NB4 (cell line): ENCODE measurements at regions not wholly inside any gene's neighbourhood (a gene's known extent, or its start where the extent isn't known, plus 50 kb on each side); places are given as distances from the start of the nearest gene placed in this dataset.

Experiments used
- DNase-seq: peaks from one replicate; pipeline ENCODE4 v3.0.0; 2010; ENCODE audit warnings: low read depth
- H3K4me3 ChIP-seq: one replicate; pipeline ENCODE4 v1.5.1; 2011; ENCODE audit warnings: mild to moderate bottlenecking, low read depth, low read length, moderate library complexity
- CTCF ChIP-seq: IDR thresholded peaks from one replicate; pipeline ENCODE4 v1.5.1; 2012; ENCODE audit warnings: low read depth, low read length
- MYC ChIP-seq: IDR thresholded peaks from 2 replicates; pipeline ENCODE4 v1.6.1; 2011; ENCODE audit warnings: low read depth, low read length
- POLR2A ChIP-seq: IDR thresholded peaks from 2 replicates; pipeline ENCODE4 v1.6.1; 2011; ENCODE audit warnings: mild to moderate bottlenecking; ENCODE audit not compliant: insufficient read length; ENCODE audit errors: extremely low read depth
- TF ChIP-seq, protein P1 (sequence below): IDR thresholded peaks from 2 replicates; pipeline ENCODE4 v1.6.1; 2011; ENCODE audit warnings: low read depth, low read length

GRCh38 chr17:70317421-70317820, 148.1 kb downstream of the KCNJ2 start:
- no peak overlapping the region for H3K4me3 ChIP-seq
- no peak for DNase-seq
- TF ChIP-seq POLR2A (no peak), MYC (no peak), CTCF (no peak)
- TF ChIP-seq, protein P1, sequence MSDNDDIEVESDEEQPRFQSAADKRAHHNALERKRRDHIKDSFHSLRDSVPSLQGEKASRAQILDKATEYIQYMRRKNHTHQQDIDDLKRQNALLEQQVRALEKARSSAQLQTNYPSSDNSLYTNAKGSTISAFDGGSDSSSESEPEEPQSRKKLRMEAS = no peak

GRCh38 chr17:70318051-70318450, 148.7 kb downstream of the KCNJ2 start:
- H3K4me3 ChIP-seq = no peak overlapping the region
- no peak for DNase-seq
- TF ChIP-seq POLR2A = no peak

DNA sequence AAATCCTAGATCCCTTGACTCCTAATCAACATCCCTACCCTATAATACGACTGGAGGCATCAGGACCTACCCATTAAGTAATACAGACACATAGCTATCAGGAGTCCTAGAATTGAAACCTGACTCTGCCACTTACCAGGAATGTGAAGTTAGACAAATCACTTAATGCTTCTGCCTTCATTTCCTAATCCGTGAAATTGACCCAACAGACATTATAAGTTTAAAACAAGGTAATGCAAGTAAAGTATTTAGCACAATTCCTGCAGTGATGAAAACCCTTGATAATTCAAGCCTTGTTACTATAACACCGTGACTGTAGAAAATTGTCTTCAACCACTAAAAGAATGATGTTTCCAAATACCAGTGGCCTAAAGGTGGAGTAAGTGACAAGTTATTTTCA, 150.2 kb downstream of the KCNJ2 start:
- no peak overlapping the region for H3K4me3 ChIP-seq
- no peak for DNase-seq
- TF ChIP-seq POLR2A (no peak), MYC (no peak), CTCF (no peak)
- TF ChIP-seq, protein P1 = no peak

DNA sequence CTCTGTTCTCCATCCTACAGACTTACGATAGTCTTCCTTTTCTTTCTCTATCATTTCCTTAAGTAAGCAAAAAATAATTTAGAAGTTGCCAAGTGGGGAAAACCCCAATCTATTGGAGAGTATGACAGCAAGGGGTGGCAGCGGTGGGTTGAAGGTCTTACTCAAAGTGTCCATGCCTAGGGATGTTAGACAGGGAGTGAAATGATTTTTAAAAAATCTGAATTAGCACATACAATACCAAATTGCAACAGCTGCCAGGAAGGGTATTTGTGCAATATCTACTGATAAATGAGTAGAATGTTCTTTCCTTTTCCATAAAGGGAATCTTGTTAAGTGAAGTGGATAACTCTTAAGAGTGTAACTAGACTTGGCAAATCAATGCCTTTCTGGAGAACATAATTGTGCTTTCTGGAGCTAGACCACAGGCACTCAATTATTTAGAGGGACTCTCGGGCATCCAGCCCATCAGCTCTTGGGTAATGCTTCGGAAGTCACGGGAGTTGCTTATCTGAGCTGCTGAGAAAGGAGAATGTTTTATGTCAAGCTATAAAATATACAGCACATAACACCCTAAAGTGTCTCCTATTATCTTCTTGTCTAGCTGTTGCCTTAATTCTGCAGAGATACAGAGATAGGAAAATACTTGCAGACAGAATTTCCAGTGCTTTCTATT, 151.5 kb downstream of the KCNJ2 start:
- no peak for DNase-seq
- TF ChIP-seq MYC (no peak), POLR2A (no peak), CTCF (no peak)
- TF ChIP-seq, protein P1 = no peak
- H3K4me3 ChIP-seq = no peak overlapping the region

DNA sequence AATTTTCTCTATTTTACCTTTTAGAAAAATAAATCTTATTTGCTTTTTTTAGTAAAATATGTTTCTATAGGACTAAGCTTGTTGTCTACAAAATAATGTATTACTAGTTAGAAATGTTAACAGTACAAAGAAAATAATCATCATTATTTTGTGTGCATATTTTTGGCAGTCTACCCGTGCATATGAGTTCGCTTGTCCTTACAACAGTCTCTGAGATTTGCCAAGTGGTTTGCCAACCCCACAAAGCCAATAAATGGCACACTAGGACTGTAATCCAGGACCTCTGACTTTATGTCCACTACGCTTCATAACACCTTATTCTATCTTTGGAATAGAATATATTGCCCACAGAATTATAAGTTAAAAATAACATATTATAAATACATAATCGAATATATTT, 152.0 kb downstream of the KCNJ2 start:
- no peak for TF ChIP-seq POLR2A
- TF ChIP-seq, protein P1 = no peak
- TF ChIP-seq CTCF = no peak
- no peak for TF ChIP-seq MYC
- H3K4me3 ChIP-seq = no peak overlapping the region
- DNase-seq = no peak

DNA sequence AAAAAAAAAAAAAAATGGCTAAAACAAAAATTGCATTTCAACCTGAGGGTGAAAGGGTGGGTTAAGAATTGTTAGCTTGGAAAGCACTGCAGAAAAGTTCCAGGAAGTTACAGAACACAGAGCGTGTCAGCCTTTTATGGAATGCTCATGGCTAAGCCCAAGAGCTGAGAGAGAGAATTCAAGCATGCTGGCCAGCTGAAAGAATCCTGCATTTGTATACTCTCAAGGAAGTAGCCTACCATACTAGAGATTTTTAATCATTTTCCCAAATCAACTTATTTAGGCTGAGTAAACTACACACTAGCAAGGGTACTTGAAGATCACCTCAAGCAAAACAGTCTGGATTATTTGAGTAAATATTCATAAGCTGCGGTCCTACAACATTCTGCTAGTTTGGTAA, 153.9 kb downstream of the KCNJ2 start:
- no peak overlapping the region for H3K4me3 ChIP-seq
- TF ChIP-seq CTCF (no peak), POLR2A (no peak), MYC (no peak)
- TF ChIP-seq, protein P1 = no peak
- no peak for DNase-seq
